Testis (tissue), 2 donors: ENCODE measurements at regions not wholly inside any gene's neighbourhood (a gene's known extent, or its start where the extent isn't known, plus 50 kb on each side); places are given as distances from the start of the nearest gene placed in this dataset.

Experiments used
- POLR2A ChIP-seq: fragments of 450-650 bp; IDR thresholded peaks from one replicate; pipeline ENCODE4 v1.6.1; 2017; ENCODE audit warnings: antibody characterized with exemption, mild to moderate bottlenecking, moderate library complexity
- TF ChIP-seq, protein P1 (sequence below), 3 experiments: fragments of 450-650 bp in 2 of 3; fragments of 200-600 bp in 1 of 3; sonication (generic) in 1 of 3; IDR thresholded peaks; one replicate each; pipeline ENCODE4 v1.5.1; 2016 to 2019; ENCODE audit warnings: antibody characterized with exemption in 3 of 3, mild to moderate bottlenecking in 2 of 3, moderate library complexity in 1 of 3

DNA sequence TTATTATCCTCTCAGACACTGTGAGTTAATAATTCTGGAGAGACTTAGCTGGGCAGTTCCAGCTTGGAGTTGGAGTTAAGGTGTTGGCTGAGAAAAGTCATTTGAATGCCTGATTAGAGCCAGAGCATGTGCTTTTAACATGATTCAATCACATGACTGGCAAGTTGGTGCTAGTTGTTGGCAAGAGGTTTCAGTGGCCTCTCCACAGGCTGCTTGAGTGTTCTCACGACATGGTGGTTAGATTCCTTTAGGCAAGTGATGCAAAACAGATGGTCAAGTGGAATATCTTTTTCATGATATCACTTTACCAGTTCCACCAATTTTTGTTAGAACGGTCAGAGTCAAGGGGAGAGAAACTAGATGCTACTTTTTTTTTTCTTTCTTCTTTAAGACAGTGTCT is 262.7 kb upstream of the FN1 start:
- TF ChIP-seq, protein P1, sequence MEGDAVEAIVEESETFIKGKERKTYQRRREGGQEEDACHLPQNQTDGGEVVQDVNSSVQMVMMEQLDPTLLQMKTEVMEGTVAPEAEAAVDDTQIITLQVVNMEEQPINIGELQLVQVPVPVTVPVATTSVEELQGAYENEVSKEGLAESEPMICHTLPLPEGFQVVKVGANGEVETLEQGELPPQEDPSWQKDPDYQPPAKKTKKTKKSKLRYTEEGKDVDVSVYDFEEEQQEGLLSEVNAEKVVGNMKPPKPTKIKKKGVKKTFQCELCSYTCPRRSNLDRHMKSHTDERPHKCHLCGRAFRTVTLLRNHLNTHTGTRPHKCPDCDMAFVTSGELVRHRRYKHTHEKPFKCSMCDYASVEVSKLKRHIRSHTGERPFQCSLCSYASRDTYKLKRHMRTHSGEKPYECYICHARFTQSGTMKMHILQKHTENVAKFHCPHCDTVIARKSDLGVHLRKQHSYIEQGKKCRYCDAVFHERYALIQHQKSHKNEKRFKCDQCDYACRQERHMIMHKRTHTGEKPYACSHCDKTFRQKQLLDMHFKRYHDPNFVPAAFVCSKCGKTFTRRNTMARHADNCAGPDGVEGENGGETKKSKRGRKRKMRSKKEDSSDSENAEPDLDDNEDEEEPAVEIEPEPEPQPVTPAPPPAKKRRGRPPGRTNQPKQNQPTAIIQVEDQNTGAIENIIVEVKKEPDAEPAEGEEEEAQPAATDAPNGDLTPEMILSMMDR (IDR thresholded peaks at IDR 0.05): no peak
- TF ChIP-seq POLR2A: no peak
